ENCODE measurements at regions not wholly inside any gene's neighbourhood (a gene's known extent, or its start where the extent isn't known, plus 50 kb on each side); places are given as distances from the start of the nearest gene placed in this dataset.

- TF ChIP-seq CTCF (IDR thresholded peaks at IDR 0.05) (no peak), POLR2AphosphoS5 (IDR thresholded peaks at IDR 0.05) (no peak), EP300 (IDR thresholded peaks at IDR 0.05) (no peak), POLR2A (IDR thresholded peaks at IDR 0.05; ENCODE audit: low read depth) (no peak)
Measured at GRCh38 chr4:33658971-33659370, 2585.3 kb downstream of the ARAP2 start.
